HCT116 (cell line): ENCODE measurements at regions not wholly inside any gene's neighbourhood (a gene's known extent, or its start where the extent isn't known, plus 50 kb on each side); places are given as distances from the start of the nearest gene placed in this dataset.

Source experiments
- ATAC-seq: fragments of 200-7000 bp; cut with Tn5 transposase; 2 replicates; pipeline ENCODE4 v1.9.1; 2020; ENCODE audit warnings: mild to moderate bottlenecking, moderate library complexity
- BruUV-seq: library from RNA; stranded (reverse); fragments of 400-500 nt; replicated peaks from 2 replicates; lab custom pipeline; 2021; lab: Mats Ljungman, UMichigan
- CTCF ChIA-PET: fragments of 300-600 bp; sonication (Branson Sonifier 250); formaldehyde crosslinking; loops from one replicate; lab custom pipeline; 2021; ENCODE audit warnings: antibody characterized with exemption; lab: Charles Lee
- POLR2A ChIA-PET: fragments of 300-600, 350-600 bp; sonication (Branson Sonifier 250); formaldehyde crosslinking; loops from one replicate; lab custom pipeline; 2021; ENCODE audit warnings: antibody characterized with exemption; lab: Charles Lee
- RAD21 ChIA-PET, 2 experiments: fragments of 300-600 bp; sonication (Branson Sonifier 250); formaldehyde crosslinking; loops; one replicate each; lab custom pipeline; 2023; ENCODE audit warnings: low total read pairs in 2 of 2; ENCODE audit not compliant: uncharacterized antibody in 2 of 2, unreplicated experiment in 2 of 2, low non-redundant PET in 1 of 2; lab: Charles Lee
- DNase-seq: peaks from one replicate; pipeline ENCODE4 v3.0.0-alpha.2; 2010; ENCODE audit warnings: low read depth, low spot score
- H2AFZ ChIP-seq: fragments of 200-600 bp; shearing (Covaris generic), sonication (generic); 2 replicates; pipeline ENCODE4 v1.6.1; 2017; ENCODE audit warnings: low read depth, mixed run types, mixed read lengths, antibody characterized with exemption, low read length; ENCODE audit not compliant: poor library complexity, severe bottlenecking
- H3K27ac ChIP-seq: 2 replicates; pipeline ENCODE4 v1.5.1; 2012; ENCODE audit warnings: low read depth, low read length
- H3K27me3 ChIP-seq: fragments of 200-600 bp; sonication (generic); 2 replicates; pipeline ENCODE4 v1.6.1; 2016; ENCODE audit warnings: mixed run types, low read length, mixed read lengths; ENCODE audit not compliant: insufficient read depth
- H3K36me3 ChIP-seq, 2 experiments: fragments of 200-500 bp in 1 of 2; fragments of 200-600 bp in 1 of 2; sonication (Bioruptor generic) in 1 of 2; sonication (generic) in 1 of 2; 2 replicates each; pipeline versions ENCODE4 v1.5.1 to v1.6.1; 2014 to 2016; ENCODE audit warnings: low read length in 2 of 2, inconsistent platforms in 1 of 2, mixed read lengths in 1 of 2, mixed run types in 1 of 2; ENCODE audit not compliant: insufficient read depth in 2 of 2, control insufficient read depth in 1 of 2
- H3K4me1 ChIP-seq, 2 experiments: fragments of 200-600 bp in 1 of 2; sonication (generic) in 1 of 2; 2 replicates each; pipeline versions ENCODE4 v1.5.1 to v1.6.1; 2012 to 2017; ENCODE audit warnings: low read length in 2 of 2, inconsistent platforms in 1 of 2, mild to moderate bottlenecking in 1 of 2, mixed read lengths in 1 of 2, mixed run types in 1 of 2, moderate library complexity in 1 of 2; ENCODE audit not compliant: insufficient read depth in 2 of 2, control insufficient read depth in 1 of 2
- H3K4me2 ChIP-seq: fragments of 200-600 bp; sonication (generic); 2 replicates; pipeline ENCODE4 v1.6.1; 2017; ENCODE audit warnings: mixed run types, low read length, mixed read lengths
- H3K4me3 ChIP-seq, 2 experiments: fragments of 200-600 bp in 1 of 2; sonication (generic) in 1 of 2; replicated peaks in 1 of 2; 2 replicates each; pipeline ENCODE4 v1.5.1; 2011 to 2016; ENCODE audit warnings: low read length in 2 of 2, control low read depth in 1 of 2, low read depth in 1 of 2, mild to moderate bottlenecking in 1 of 2, mixed read lengths in 1 of 2, mixed run types in 1 of 2
- H3K79me2 ChIP-seq: fragments of 200-600 bp; sonication (generic); 2 replicates; pipeline ENCODE4 v1.6.1; 2017; ENCODE audit warnings: mild to moderate bottlenecking, mixed run types, low read length, moderate library complexity, mixed read lengths; ENCODE audit not compliant: insufficient read depth
- H3K9ac ChIP-seq: fragments of 200-600 bp; sonication (generic); 2 replicates; pipeline ENCODE4 v1.6.1; 2016; ENCODE audit warnings: low read length, mixed read lengths
- H3K9me2 ChIP-seq: fragments of 200-600 bp; sonication (generic), shearing (Covaris generic); 2 replicates; pipeline ENCODE4 v1.6.1; 2017; ENCODE audit warnings: mixed run types, mild to moderate bottlenecking, moderate library complexity; ENCODE audit not compliant: insufficient read depth
- H3K9me3 ChIP-seq, 2 experiments: fragments of 200-500 bp in 1 of 2; fragments of 200-600 bp in 1 of 2; sonication (Bioruptor generic) in 1 of 2; sonication (generic) in 1 of 2; 2 replicates each; pipeline ENCODE4 v1.6.1; 2014 to 2017; ENCODE audit warnings: low read length in 2 of 2, mixed read lengths in 2 of 2, inconsistent platforms in 1 of 2, low read depth in 1 of 2, mild to moderate bottlenecking in 1 of 2, mixed run types in 1 of 2, moderate library complexity in 1 of 2; ENCODE audit not compliant: control insufficient read depth in 1 of 2, insufficient read depth in 1 of 2
- H4K20me1 ChIP-seq: fragments of 200-600 bp; sonication (generic), shearing (Covaris generic); 2 replicates; pipeline ENCODE4 v1.6.1; 2017; ENCODE audit warnings: mixed run types, mild to moderate bottlenecking, moderate library complexity; ENCODE audit not compliant: insufficient read depth
- CBX3 ChIP-seq: IDR thresholded peaks from 2 replicates; pipeline ENCODE4 v1.6.1; 2012; ENCODE audit warnings: low read depth
- CEBPB ChIP-seq: IDR thresholded peaks from 2 replicates; pipeline ENCODE4 v1.6.1; 2012; ENCODE audit warnings: low read depth
- EZH2 ChIP-seq: fragments of 200-600 bp; sonication (generic); IDR thresholded peaks from 2 replicates; pipeline ENCODE4 v1.6.1; 2017; ENCODE audit warnings: antibody characterized with exemption, mixed run types
- EZH2phosphoT487 ChIP-seq: fragments of 200-600 bp; IDR thresholded peaks from 2 replicates; pipeline ENCODE4 v1.6.1; 2018; ENCODE audit warnings: antibody characterized with exemption, borderline replicate concordance
- POLR2AphosphoS5 ChIP-seq: IDR thresholded peaks from 2 replicates; pipeline ENCODE4 v1.6.1; 2011; ENCODE audit warnings: mild to moderate bottlenecking, low read depth, low read length, moderate library complexity
- RAD21 ChIP-seq: IDR thresholded peaks from 2 replicates; pipeline ENCODE4 v1.6.1; 2012; ENCODE audit warnings: low read depth, mild to moderate bottlenecking
- SIN3A ChIP-seq: IDR thresholded peaks from 2 replicates; pipeline ENCODE4 v1.6.1; 2012; ENCODE audit warnings: low read depth
- TCF7L2 ChIP-seq: IDR thresholded peaks from 2 replicates; pipeline ENCODE4 v1.7.0; 2011; ENCODE audit warnings: borderline replicate concordance, inconsistent platforms; ENCODE audit not compliant: insufficient read depth, insufficient read length; ENCODE audit errors: extremely low read depth
- YY1 ChIP-seq: IDR thresholded peaks from 2 replicates; pipeline ENCODE4 v1.6.1; 2011; ENCODE audit warnings: low read length, low read depth, moderate library complexity, mild to moderate bottlenecking; ENCODE audit not compliant: insufficient replicate concordance; ENCODE audit errors: extremely low read depth
- ZFX ChIP-seq: fragments of 450-650 bp; IDR thresholded peaks from 2 replicates; pipeline ENCODE4 v1.6.1; 2017
- intact Hi-C: fragments of 100-400 bp; cut with micrococcal nuclease; formaldehyde crosslinking; loops from 2 replicates; pipeline ENCODE4 v1.10.0; 2022
- TF ChIP-seq, protein P1 (sequence below): IDR thresholded peaks from 2 replicates; pipeline ENCODE4 v1.6.1; 2012
- TF ChIP-seq, protein P2 (sequence below): IDR thresholded peaks from 2 replicates; pipeline ENCODE4 v1.6.1; 2012; ENCODE audit warnings: low read depth
- TF ChIP-seq, protein P3 (sequence below): IDR thresholded peaks from 2 replicates; pipeline ENCODE4 v1.6.1; 2011; ENCODE audit warnings: mild to moderate bottlenecking, low read length, moderate library complexity; ENCODE audit not compliant: insufficient replicate concordance; ENCODE audit errors: extremely low read depth

DNA sequence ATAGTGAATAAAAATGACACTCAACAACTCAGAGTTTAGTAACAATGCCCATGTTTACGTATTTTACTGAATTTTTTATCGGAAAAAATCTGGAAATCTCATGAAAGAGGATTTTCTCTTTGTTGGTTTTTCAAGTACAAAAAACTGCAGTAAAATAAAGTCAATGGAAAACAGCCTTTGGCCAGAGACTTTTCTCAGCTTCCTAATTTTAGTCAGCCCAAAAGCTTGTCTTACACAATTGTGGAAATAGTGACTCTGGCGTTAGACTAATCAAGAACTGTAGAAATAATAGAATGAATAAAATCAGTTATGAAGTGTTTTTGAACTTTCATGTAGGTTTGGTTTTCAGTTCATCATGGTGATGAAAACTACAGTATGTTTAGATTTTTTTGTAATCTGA, 234.7 kb downstream of the DKK2 start:
- no peaks in the 10 kb centered on the region for H3K9me2 ChIP-seq
- no peak overlapping the region for H3K4me3 ChIP-seq
- CTCF ChIA-PET = no interaction called here
- DNase-seq = no peak
- H3K4me1 ChIP-seq = no peaks in the 10 kb centered on the region
- POLR2A ChIA-PET = no interaction called here
- H3K9me3 ChIP-seq = no peaks in the 10 kb centered on the region
- H2AFZ ChIP-seq = no peak overlapping the region
- H3K4me2 ChIP-seq = no peak overlapping the region
- no peaks in the 10 kb centered on the region for H3K36me3 ChIP-seq
- H3K27ac ChIP-seq = no peak overlapping the region
- H3K27me3 ChIP-seq = no peaks in the 10 kb centered on the region
- no TSS peak for BruUV-seq
- TF ChIP-seq RAD21 (no peak), ZFX (no peak), POLR2AphosphoS5 (no peak)
- TF ChIP-seq, protein P1, sequence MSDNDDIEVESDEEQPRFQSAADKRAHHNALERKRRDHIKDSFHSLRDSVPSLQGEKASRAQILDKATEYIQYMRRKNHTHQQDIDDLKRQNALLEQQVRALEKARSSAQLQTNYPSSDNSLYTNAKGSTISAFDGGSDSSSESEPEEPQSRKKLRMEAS = no peak
- TF ChIP-seq, protein P2, sequence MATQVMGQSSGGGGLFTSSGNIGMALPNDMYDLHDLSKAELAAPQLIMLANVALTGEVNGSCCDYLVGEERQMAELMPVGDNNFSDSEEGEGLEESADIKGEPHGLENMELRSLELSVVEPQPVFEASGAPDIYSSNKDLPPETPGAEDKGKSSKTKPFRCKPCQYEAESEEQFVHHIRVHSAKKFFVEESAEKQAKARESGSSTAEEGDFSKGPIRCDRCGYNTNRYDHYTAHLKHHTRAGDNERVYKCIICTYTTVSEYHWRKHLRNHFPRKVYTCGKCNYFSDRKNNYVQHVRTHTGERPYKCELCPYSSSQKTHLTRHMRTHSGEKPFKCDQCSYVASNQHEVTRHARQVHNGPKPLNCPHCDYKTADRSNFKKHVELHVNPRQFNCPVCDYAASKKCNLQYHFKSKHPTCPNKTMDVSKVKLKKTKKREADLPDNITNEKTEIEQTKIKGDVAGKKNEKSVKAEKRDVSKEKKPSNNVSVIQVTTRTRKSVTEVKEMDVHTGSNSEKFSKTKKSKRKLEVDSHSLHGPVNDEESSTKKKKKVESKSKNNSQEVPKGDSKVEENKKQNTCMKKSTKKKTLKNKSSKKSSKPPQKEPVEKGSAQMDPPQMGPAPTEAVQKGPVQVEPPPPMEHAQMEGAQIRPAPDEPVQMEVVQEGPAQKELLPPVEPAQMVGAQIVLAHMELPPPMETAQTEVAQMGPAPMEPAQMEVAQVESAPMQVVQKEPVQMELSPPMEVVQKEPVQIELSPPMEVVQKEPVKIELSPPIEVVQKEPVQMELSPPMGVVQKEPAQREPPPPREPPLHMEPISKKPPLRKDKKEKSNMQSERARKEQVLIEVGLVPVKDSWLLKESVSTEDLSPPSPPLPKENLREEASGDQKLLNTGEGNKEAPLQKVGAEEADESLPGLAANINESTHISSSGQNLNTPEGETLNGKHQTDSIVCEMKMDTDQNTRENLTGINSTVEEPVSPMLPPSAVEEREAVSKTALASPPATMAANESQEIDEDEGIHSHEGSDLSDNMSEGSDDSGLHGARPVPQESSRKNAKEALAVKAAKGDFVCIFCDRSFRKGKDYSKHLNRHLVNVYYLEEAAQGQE = no peak
- TF ChIP-seq, all 23 proteins: peak for 0
- no peak overlapping the region for H3K9ac ChIP-seq
- H3K79me2 ChIP-seq = no peaks in the 10 kb centered on the region
- RAD21 ChIA-PET = no interaction called here
- no peak for ATAC-seq
- no peaks in the 10 kb centered on the region for H4K20me1 ChIP-seq
- intact Hi-C loops = no loop called here

DNA sequence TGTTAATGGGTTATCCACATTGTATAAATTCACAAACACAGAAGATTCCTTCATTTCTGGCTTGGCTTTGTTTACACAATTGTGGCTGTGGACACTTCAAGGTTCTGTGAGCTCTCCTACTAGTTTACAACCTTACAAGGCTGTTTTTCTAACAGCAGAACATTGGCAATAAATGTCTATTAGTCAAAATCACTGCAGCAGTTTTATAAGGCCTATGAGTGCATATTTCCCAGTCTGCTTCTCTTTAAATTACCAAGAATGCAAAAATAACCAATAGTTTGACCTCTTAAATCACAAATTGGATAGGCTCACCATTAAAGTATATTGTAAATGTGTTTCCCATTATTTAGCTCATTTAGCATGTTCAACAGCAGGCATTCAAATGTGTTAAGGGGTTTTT, 239.2 kb downstream of the DKK2 start:
- no peaks in the 10 kb centered on the region for H3K9me3 ChIP-seq
- no peak for DNase-seq
- H3K27ac ChIP-seq = no peak overlapping the region
- no peaks in the 10 kb centered on the region for H3K36me3 ChIP-seq
- H3K4me2 ChIP-seq = no peak overlapping the region
- no peaks in the 10 kb centered on the region for H3K79me2 ChIP-seq
- intact Hi-C loops = no loop called here
- ChIA-PET POLR2A (no interaction called here), RAD21 (no interaction called here), CTCF (no interaction called here)
- no peaks in the 10 kb centered on the region for H3K9me2 ChIP-seq
- no peak overlapping the region for H2AFZ ChIP-seq
- BruUV-seq = no TSS peak
- no peak overlapping the region for H3K9ac ChIP-seq
- no peaks in the 10 kb centered on the region for H4K20me1 ChIP-seq
- ATAC-seq = no peak
- no peaks in the 10 kb centered on the region for H3K4me1 ChIP-seq
- no peak overlapping the region for H3K4me3 ChIP-seq
- H3K27me3 ChIP-seq = no peaks in the 10 kb centered on the region
- TF ChIP-seq CBX3 (no peak), SIN3A (no peak), CEBPB (no peak), ZFX (no peak), EZH2 (no peak), YY1 (no peak), RAD21 (no peak), TCF7L2 (no peak), EZH2phosphoT487 (no peak)
- TF ChIP-seq, protein P3, sequence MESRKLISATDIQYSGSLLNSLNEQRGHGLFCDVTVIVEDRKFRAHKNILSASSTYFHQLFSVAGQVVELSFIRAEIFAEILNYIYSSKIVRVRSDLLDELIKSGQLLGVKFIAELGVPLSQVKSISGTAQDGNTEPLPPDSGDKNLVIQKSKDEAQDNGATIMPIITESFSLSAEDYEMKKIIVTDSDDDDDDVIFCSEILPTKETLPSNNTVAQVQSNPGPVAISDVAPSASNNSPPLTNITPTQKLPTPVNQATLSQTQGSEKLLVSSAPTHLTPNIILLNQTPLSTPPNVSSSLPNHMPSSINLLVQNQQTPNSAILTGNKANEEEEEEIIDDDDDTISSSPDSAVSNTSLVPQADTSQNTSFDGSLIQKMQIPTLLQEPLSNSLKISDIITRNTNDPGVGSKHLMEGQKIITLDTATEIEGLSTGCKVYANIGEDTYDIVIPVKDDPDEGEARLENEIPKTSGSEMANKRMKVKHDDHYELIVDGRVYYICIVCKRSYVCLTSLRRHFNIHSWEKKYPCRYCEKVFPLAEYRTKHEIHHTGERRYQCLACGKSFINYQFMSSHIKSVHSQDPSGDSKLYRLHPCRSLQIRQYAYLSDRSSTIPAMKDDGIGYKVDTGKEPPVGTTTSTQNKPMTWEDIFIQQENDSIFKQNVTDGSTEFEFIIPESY = no peak
- TF ChIP-seq, protein P1 = no peak
